ENCODE measurements at regions not wholly inside any gene's neighbourhood (a gene's known extent, or its start where the extent isn't known, plus 50 kb on each side); places are given as distances from the start of the nearest gene placed in this dataset.

GRCh38 chr7:17206349-17206905, 92.0 kb upstream of the AHR start:
- Histone ChIP-seq H3K9me3 (ENCODE audit: insufficient read depth in 2 of 2, low read depth in 1 of 2, low read length in 1 of 2) (no peaks in the 10 kb centered on the region), H4K20me1 (replicated peaks in 1 of 2; ENCODE audit: control insufficient read depth in 1 of 2, insufficient read depth in 2 of 2, low read length in 2 of 2) (no peaks in the 10 kb centered on the region), H3K4me3 (ENCODE audit: extremely low read depth in 1 of 4, insufficient read depth in 2 of 4, low read depth in 3 of 4, low read length in 4 of 4) (no peak overlapping the region), H4K5ac (ENCODE audit: insufficient read length, low read depth, low read length) (no peak overlapping the region), H2AK5ac (ENCODE audit: low read depth, low read length) (no peak overlapping the region), H3K23me2 (ENCODE audit: low read depth, low read length) (no peaks in the 10 kb centered on the region; the same call in 1 of the 2 replicates), H3K14ac (ENCODE audit: insufficient read length) (no peak overlapping the region), H3K27me3 (replicated peaks in 1 of 4; ENCODE audit: control insufficient read depth in 3 of 4, extremely low read depth in 1 of 4, insufficient read depth in 3 of 4, low read length in 3 of 4) (no peaks in the 10 kb centered on the region), H3K4me1 (replicated peaks in 1 of 4; ENCODE audit: control insufficient read depth in 3 of 4, insufficient read depth in 4 of 4, low read length in 3 of 4) (no peaks in the 10 kb centered on the region), H3K9ac (replicated peaks in 1 of 4; ENCODE audit: extremely low read depth in 1 of 4, low read depth in 3 of 4, low read length in 3 of 4) (no peak overlapping the region), H3K18ac (ENCODE audit: extremely low read depth, low read length) (no peak overlapping the region), H2BK15ac (ENCODE audit: low read length) (no peak overlapping the region), H4K91ac (replicated peaks; ENCODE audit: insufficient read length, low read length) (no peak overlapping the region), H3K56ac (replicated peaks; ENCODE audit: insufficient read length, low read depth, low read length) (no peak overlapping the region), H3K27ac (ENCODE audit: low read depth, low read length) (no peak overlapping the region), H3K79me2 (ENCODE audit: control insufficient read depth in 1 of 2, insufficient read depth in 2 of 2, low read length in 2 of 2) (no peaks in the 10 kb centered on the region), H3K79me1 (ENCODE audit: low read depth, low read length) (no peaks in the 10 kb centered on the region), H2BK5ac (ENCODE audit: low read depth, low read length) (no peak overlapping the region), H3K4me2 (ENCODE audit: insufficient read depth in 1 of 2, low read depth in 2 of 2, low read length in 2 of 2) (no peak overlapping the region), H3K4ac (replicated peaks; ENCODE audit: insufficient read length, low read depth, low read length) (no peak overlapping the region), H2BK120ac (replicated peaks; ENCODE audit: low read depth, low read length) (no peak overlapping the region), H2AFZ (ENCODE audit: low read length) (no peak overlapping the region), H3K36me3 (ENCODE audit: control insufficient read depth in 2 of 4, insufficient read depth in 4 of 4, low read length in 3 of 4) (no peaks in the 10 kb centered on the region), H2BK20ac (ENCODE audit: low read length) (no peak overlapping the region), H4K8ac (ENCODE audit: extremely low read depth, insufficient read depth, low read length) (no peak overlapping the region), H2BK12ac (ENCODE audit: low read depth, low read length) (no peak overlapping the region), H3K23ac (ENCODE audit: insufficient read length) (no peak overlapping the region)
- CTCF ChIA-PET (ENCODE audit: partially characterized antibody) = no interaction called here
- DNase-seq (ENCODE audit: low read depth in 1 of 2, low spot score in 2 of 2) = no peak
- POLR2A ChIA-PET (ENCODE audit: partially characterized antibody) = no interaction called here
- FAIRE-seq = no peak
- WGBS, 2 experiments (ENCODE audit: extremely low coverage in 1 of 2, insufficient coverage in 1 of 2, insufficient read length in 1 of 2, insufficient replicate concordance in 2 of 2, low coverage in 1 of 2, low lambda C conversion rate in 2 of 2, missing lambda C conversion rate in 1 of 2) = 94% methylated on average over 3 of the region's 3 CpGs; no CpG with 5 or more reads in 1 of the 2 experiments
- TF ChIP-seq, protein P1, sequence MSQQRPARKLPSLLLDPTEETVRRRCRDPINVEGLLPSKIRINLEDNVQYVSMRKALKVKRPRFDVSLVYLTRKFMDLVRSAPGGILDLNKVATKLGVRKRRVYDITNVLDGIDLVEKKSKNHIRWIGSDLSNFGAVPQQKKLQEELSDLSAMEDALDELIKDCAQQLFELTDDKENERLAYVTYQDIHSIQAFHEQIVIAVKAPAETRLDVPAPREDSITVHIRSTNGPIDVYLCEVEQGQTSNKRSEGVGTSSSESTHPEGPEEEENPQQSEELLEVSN (IDR thresholded peaks at IDR 0.05) = no peak
- no peak for TF ChIP-seq RBBP5 (IDR thresholded peaks at IDR 0.05; ENCODE audit: borderline replicate concordance, low read depth, low read length)
- no peak for TF ChIP-seq CEBPB (IDR thresholded peaks at IDR 0.05; ENCODE audit: low read depth, low read length)
- TF ChIP-seq TEAD4 (IDR thresholded peaks at IDR 0.05; ENCODE audit: low read depth, low read length) = no peak
- TF ChIP-seq RFX5 (IDR thresholded peaks at IDR 0.05; ENCODE audit: borderline replicate concordance, low read depth, low read length) = no peak
- no peak for TF ChIP-seq EGR1 (IDR thresholded peaks at IDR 0.05; ENCODE audit: borderline replicate concordance, low read depth, low read length)
- TF ChIP-seq CHD2 (IDR thresholded peaks at IDR 0.05; ENCODE audit: low read length) = no peak
- TF ChIP-seq, protein P2, sequence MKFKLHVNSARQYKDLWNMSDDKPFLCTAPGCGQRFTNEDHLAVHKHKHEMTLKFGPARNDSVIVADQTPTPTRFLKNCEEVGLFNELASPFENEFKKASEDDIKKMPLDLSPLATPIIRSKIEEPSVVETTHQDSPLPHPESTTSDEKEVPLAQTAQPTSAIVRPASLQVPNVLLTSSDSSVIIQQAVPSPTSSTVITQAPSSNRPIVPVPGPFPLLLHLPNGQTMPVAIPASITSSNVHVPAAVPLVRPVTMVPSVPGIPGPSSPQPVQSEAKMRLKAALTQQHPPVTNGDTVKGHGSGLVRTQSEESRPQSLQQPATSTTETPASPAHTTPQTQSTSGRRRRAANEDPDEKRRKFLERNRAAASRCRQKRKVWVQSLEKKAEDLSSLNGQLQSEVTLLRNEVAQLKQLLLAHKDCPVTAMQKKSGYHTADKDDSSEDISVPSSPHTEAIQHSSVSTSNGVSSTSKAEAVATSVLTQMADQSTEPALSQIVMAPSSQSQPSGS (IDR thresholded peaks at IDR 0.05; ENCODE audit: low read length) = no peak
- no peak for TF ChIP-seq BRCA1 (IDR thresholded peaks at IDR 0.05; ENCODE audit: low read depth, low read length)
- no peak for TF ChIP-seq CBX8 (IDR thresholded peaks at IDR 0.05; ENCODE audit: borderline replicate concordance, low read depth, low read length)
